Mucosa of descending colon (tissue), 3 donors: ENCODE measurements at regions not wholly inside any gene's neighbourhood (a gene's known extent, or its start where the extent isn't known, plus 50 kb on each side); places are given as distances from the start of the nearest gene placed in this dataset.

Experiments used
- ATAC-seq: fragments of 200-7000 bp; cut with Tn5 transposase; one replicate; pipeline ENCODE4 v1.9.1; 2020; ENCODE audit warnings: mild to moderate bottlenecking, moderate library complexity
- DNase-seq, 3 donors: peaks; one replicate each; pipeline ENCODE4 v3.0.0-alpha.2; 2020
- H3K36me3 ChIP-seq: fragments of 200-600 bp; one replicate; pipeline ENCODE4 v1.8.0; 2021; ENCODE audit warnings: low read depth, mild to moderate bottlenecking
- H3K4me1 ChIP-seq: fragments of 200-600 bp; one replicate; pipeline ENCODE4 v1.8.0; 2021; ENCODE audit warnings: low read depth, mild to moderate bottlenecking
- H3K4me3 ChIP-seq: fragments of 200-600 bp; one replicate; pipeline ENCODE4 v1.8.0; 2021; ENCODE audit warnings: mild to moderate bottlenecking
- H3K9me3 ChIP-seq: fragments of 200-600 bp; one replicate; pipeline ENCODE4 v1.8.0; 2021; ENCODE audit warnings: mild to moderate bottlenecking
- intact Hi-C, 2 donors: fragments of 100-400 bp; cut with DNase I in 1 of 2; cut with micrococcal nuclease in 1 of 2; formaldehyde crosslinking; loops; one replicate each; pipeline versions ENCODE4 v1.11.0 to v1.11.1; 2022; cut with DNase I, micrococcal nuclease
- TF ChIP-seq, protein P1 (sequence below): fragments of 200-600 bp; IDR thresholded peaks from one replicate; pipeline ENCODE4 v1.8.0; 2022; ENCODE audit warnings: antibody characterized with exemption, mild to moderate bottlenecking
- donor health status: DM: no; HTN: no; CAD: no; lungs with moderate emphysema.
- donor health status: DM: no; HTN: no; CAD: no.
- donor health status: DM: no; HTN: yes; CAD: no.

DNA sequence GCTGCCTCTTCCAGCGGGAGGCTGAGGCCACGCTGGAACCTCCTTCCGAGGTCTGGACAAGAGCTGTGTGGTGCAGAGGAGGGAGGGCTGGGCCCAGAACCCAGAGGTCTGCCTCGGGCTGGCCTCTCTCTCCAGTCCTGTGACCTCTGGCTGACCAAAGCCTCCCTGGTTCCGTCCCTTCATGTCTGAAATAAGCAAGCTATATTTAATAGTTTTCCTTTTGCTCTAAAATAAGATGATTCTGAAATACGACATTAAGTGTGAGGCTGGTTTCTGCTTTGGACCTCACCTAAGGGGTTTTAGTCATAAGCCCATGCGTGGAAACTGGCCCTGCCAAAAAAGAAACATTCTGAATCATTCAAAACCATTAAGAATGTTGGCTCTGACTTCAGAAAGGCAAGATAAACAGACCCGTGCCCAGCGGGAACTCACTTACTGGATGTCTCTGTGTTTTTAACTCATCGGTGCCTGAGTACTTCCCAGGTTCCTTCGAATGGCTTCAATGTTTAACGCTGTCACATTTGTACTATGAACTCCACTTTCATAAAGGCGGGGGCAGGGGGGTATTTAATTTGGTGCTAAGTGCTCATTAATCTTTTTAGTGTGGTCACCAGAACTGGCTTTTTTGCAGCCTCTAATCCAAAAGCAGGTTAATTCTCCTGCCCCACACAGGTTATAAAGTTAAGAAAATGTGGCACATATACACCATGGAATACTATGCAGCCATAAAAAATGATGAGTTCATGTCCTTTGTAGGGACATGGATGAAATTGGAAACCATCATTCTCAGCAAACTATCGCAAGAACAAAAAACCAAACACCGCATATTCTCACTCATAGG lies 157.5 kb upstream of the KLF14 start:
- peaks cover 4% of the 10 kb centered on the region for H3K36me3 ChIP-seq
- intact Hi-C loops: loop anchor here (10.0 kb wide), 1 partner anchor 153 kb away; no protein-coding TSS in a partner anchor

DNA sequence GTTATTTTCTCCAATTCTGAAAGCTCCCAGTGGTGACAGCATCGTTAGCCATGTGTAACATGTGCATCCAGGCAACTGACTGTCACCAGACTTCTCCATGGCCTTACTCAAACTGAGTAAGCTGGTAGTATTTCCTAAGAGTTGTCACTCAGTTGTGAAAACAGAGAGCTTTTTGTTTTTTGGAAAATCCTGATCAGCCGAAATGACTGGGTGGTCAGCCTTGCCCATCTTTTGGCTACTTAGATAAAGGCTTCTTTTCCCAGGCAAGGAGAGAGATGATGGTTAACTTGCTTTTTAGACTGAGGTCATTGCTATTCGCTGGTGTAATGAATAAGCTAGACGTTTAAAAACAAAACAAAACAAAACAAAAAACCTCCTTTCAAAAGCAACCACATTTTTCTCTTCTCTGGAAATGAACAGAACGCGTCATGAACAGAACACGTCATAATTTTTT lies 159.5 kb upstream of the KLF14 start:
- TF ChIP-seq, protein P1, sequence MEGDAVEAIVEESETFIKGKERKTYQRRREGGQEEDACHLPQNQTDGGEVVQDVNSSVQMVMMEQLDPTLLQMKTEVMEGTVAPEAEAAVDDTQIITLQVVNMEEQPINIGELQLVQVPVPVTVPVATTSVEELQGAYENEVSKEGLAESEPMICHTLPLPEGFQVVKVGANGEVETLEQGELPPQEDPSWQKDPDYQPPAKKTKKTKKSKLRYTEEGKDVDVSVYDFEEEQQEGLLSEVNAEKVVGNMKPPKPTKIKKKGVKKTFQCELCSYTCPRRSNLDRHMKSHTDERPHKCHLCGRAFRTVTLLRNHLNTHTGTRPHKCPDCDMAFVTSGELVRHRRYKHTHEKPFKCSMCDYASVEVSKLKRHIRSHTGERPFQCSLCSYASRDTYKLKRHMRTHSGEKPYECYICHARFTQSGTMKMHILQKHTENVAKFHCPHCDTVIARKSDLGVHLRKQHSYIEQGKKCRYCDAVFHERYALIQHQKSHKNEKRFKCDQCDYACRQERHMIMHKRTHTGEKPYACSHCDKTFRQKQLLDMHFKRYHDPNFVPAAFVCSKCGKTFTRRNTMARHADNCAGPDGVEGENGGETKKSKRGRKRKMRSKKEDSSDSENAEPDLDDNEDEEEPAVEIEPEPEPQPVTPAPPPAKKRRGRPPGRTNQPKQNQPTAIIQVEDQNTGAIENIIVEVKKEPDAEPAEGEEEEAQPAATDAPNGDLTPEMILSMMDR: no peak
- ATAC-seq (no peak), DNase-seq (no peak)
- H3K4me3 ChIP-seq: no peak overlapping the region
- H3K4me1 ChIP-seq: peaks cover 69% of the 10 kb centered on the region
- H3K9me3 ChIP-seq: no peaks in the 10 kb centered on the region
- intact Hi-C loops: loop anchor here (10.0 kb wide), 1 partner anchor 151 kb away; no protein-coding TSS in a partner anchor
- peaks cover 4% of the 10 kb centered on the region for H3K36me3 ChIP-seq

More for the DNA sequence above, 157.5 kb upstream of the KLF14 start:
- TF ChIP-seq, protein P1: no peak
- no peak overlapping the region for H3K4me3 ChIP-seq
- no peak for ATAC-seq
- H3K9me3 ChIP-seq: no peaks in the 10 kb centered on the region
- DNase-seq: no peak
- H3K4me1 ChIP-seq: peaks cover 69% of the 10 kb centered on the region

DNA sequence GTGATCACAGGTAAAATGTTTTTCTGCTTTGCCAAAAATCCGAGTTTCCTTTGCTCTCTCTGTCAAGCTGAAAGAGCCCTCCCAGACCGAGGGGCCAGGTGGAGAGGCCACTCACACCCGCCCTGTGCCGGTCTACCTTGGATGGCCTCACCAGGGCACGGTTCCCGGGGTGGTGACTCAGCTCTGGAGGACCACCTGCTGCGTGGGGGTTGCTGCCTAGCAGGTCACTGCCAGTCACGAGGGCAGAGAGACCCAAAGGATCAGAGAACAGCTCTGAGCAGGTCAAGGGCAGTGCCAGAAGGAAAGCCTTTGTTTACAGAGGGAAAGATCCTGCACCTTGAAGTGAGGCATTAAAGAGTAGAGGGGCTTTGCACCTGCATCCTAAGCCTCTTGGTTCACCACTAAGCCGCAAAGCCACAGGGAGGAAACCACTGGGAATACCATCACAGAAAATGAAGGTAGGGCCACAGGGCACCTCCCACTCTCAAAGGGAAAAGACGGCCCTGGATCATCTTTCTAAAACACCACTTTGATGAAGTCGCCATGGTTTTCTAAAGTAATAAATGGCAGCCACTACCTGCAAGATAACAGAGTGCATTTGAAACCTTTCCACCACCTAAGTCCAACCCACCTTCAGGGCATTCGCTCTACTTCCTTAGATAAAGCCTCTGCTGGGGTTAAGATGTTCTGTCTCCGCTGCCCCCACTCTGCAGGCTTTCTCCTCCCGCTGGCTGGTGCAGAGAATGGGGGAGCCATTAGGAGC lies 160.3 kb upstream of the KLF14 start:
- TF ChIP-seq, protein P1: no peak
- H3K36me3 ChIP-seq: peaks cover 4% of the 10 kb centered on the region
- H3K4me1 ChIP-seq: peaks cover 74% of the 10 kb centered on the region

DNA sequence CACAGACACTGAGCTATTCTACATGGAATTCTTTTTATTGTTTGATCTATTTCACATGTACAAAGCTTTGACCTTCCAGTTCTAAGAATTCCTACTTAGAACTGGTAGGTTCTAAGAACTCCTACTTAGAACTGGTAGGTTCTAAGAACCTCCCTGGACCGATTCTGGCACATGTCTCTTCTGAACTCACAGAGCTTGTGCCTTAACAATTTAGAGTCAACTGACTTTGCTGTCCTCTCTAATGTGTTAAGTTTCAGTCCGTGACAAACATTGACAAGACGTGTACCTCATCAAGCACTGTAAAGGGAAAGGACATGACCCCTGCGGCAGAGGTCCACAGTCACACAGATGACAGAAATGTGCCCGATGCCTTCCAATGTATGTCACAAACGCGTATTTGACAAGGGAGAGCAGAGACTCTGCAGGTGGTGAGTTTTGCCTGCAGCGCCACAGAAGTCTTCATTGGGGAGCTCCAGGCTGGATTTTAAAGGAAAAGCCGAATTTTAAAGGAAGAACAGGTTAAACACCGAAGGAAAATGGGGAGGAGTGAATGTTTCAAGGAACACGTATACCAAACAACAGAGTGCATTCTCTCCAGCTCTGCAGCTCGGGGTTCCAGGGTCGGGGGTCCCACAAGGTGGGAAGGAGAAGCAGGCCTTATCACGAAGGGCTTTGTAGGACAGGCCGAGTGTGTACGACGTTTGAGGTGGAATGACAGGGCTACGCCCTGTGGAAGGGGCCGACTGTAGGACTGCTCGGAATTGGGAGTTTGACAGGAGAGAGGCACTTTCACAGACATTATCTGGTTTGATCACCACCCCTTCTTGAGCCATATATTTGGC lies 161.1 kb upstream of the KLF14 start:
- H3K4me3 ChIP-seq: no peak overlapping the region
- no peaks in the 10 kb centered on the region for H3K9me3 ChIP-seq
- no peak for ATAC-seq
- intact Hi-C loops: loop anchor here (10.0 kb wide), 1 partner anchor 150 kb away; no protein-coding TSS in a partner anchor
- TF ChIP-seq, protein P1: no peak
- DNase-seq: no peak
- H3K4me1 ChIP-seq: peaks cover 70% of the 10 kb centered on the region
- peaks cover 4% of the 10 kb centered on the region for H3K36me3 ChIP-seq

More for the DNA sequence above, 160.3 kb upstream of the KLF14 start:
- intact Hi-C loops: loop anchor here (10.0 kb wide), 1 partner anchor 150 kb away; no protein-coding TSS in a partner anchor
- ATAC-seq (peak; percentile 44), DNase-seq (peak in 2 of 3 donors; percentile 70 to 83)
- Histone ChIP-seq H3K9me3 (no peaks in the 10 kb centered on the region), H3K4me3 (no peak overlapping the region)
